ENCODE measurements at regions not wholly inside any gene's neighbourhood (a gene's known extent, or its start where the extent isn't known, plus 50 kb on each side); places are given as distances from the start of the nearest gene placed in this dataset.

- no peak overlapping the region for H3K4me3 ChIP-seq
- TF ChIP-seq EP300 (IDR thresholded peaks at IDR 0.05) (no peak), POLR2A (IDR thresholded peaks at IDR 0.05) (no peak), POLR2AphosphoS5 (IDR thresholded peaks at IDR 0.05) (no peak), CTCF (IDR thresholded peaks at IDR 0.05) (no peak)
- H3K36me3 ChIP-seq: no peaks in the 10 kb centered on the region
- ATAC-seq (ENCODE audit: low FRiP score in 2 of 2) (no peak), DNase-seq (no peak)
- no peaks in the 10 kb centered on the region for H3K4me1 ChIP-seq
- 85 to 96% methylated on average over 1 of the region's 1 CpG for whole genome bisulfite sequencing, 2 donors
- H3K27me3 ChIP-seq: no peaks in the 10 kb centered on the region
- no peaks in the 10 kb centered on the region for H3K9me3 ChIP-seq
- H3K27ac ChIP-seq: no peak overlapping the region
Measured at GRCh38 chr18:4593895-4594294, 138.8 kb upstream of the DLGAP1 start.

GRCh38 chr18:4593459-4593858 is 138.4 kb upstream of the DLGAP1 start:
- no peaks in the 10 kb centered on the region for H3K36me3 ChIP-seq
- no peak overlapping the region for H3K27ac ChIP-seq
- H3K27me3 ChIP-seq: no peaks in the 10 kb centered on the region
- no peak for TF ChIP-seq EP300 (IDR thresholded peaks at IDR 0.05)
- TF ChIP-seq POLR2A (IDR thresholded peaks at IDR 0.05): no peak
- TF ChIP-seq CTCF (IDR thresholded peaks at IDR 0.05): no peak
- no peak for TF ChIP-seq POLR2AphosphoS5 (IDR thresholded peaks at IDR 0.05)
- H3K9me3 ChIP-seq: no peaks in the 10 kb centered on the region
- no peak overlapping the region for H3K4me3 ChIP-seq
- no peaks in the 10 kb centered on the region for H3K4me1 ChIP-seq
- ATAC-seq (ENCODE audit: low FRiP score in 2 of 2) (no peak), DNase-seq (no peak)
- WGBS, 2 donors: 81 to 83% methylated on average over 4 of the region's 4 CpGs

GRCh38 chr18:4589056-4589800 is 134.1 kb upstream of the DLGAP1 start:
- Histone ChIP-seq H3K4me3 (no peak overlapping the region), H3K36me3 (no peaks in the 10 kb centered on the region), H3K4me1 (no peaks in the 10 kb centered on the region), H3K9me3 (no peaks in the 10 kb centered on the region), H3K27ac (no peak overlapping the region), H3K27me3 (no peaks in the 10 kb centered on the region)
- ATAC-seq (ENCODE audit: low FRiP score in 2 of 2) (no peak), DNase-seq (no peak)
- 73 to 79% methylated on average over 5 of the region's 5 CpGs for WGBS, 2 donors
- no peak for TF ChIP-seq POLR2AphosphoS5 (IDR thresholded peaks at IDR 0.05)
- TF ChIP-seq CTCF (IDR thresholded peaks at IDR 0.05): no peak
- TF ChIP-seq POLR2A (IDR thresholded peaks at IDR 0.05): no peak
- no peak for TF ChIP-seq EP300 (IDR thresholded peaks at IDR 0.05)

GRCh38 chr18:4587204-4587603 is 132.1 kb upstream of the DLGAP1 start:
- Histone ChIP-seq H3K4me3 (no peak overlapping the region), H3K27ac (no peak overlapping the region), H3K4me1 (no peaks in the 10 kb centered on the region), H3K36me3 (no peaks in the 10 kb centered on the region), H3K9me3 (no peaks in the 10 kb centered on the region), H3K27me3 (no peaks in the 10 kb centered on the region)
- no peak for TF ChIP-seq POLR2AphosphoS5 (IDR thresholded peaks at IDR 0.05)
- no peak for TF ChIP-seq EP300 (IDR thresholded peaks at IDR 0.05)
- TF ChIP-seq POLR2A (IDR thresholded peaks at IDR 0.05): no peak
- TF ChIP-seq CTCF (IDR thresholded peaks at IDR 0.05): no peak
- ATAC-seq (ENCODE audit: low FRiP score in 2 of 2): no peak
- DNase-seq: no peak

- H3K4me3 ChIP-seq: no peak overlapping the region
- 65 to 77% methylated on average over 2 of the region's 2 CpGs for WGBS, 2 donors
- no peak for ATAC-seq (ENCODE audit: low FRiP score in 2 of 2)
- no peak for DNase-seq
- H3K4me1 ChIP-seq: no peaks in the 10 kb centered on the region
- no peaks in the 10 kb centered on the region for H3K36me3 ChIP-seq
- TF ChIP-seq EP300 (IDR thresholded peaks at IDR 0.05): no peak
- TF ChIP-seq POLR2AphosphoS5 (IDR thresholded peaks at IDR 0.05): no peak
- TF ChIP-seq CTCF (IDR thresholded peaks at IDR 0.05): no peak
- no peaks in the 10 kb centered on the region for H3K27me3 ChIP-seq
- H3K27ac ChIP-seq: no peak overlapping the region
- no peaks in the 10 kb centered on the region for H3K9me3 ChIP-seq
Measured at GRCh38 chr18:4586731-4587130, 131.6 kb upstream of the DLGAP1 start.
